Inflammatory macrophage treated with lipopolysaccharide for 1 hour (primary cell): ENCODE measurements at regions not wholly inside any gene's neighbourhood (a gene's known extent, or its start where the extent isn't known, plus 50 kb on each side); places are given as distances from the start of the nearest gene placed in this dataset.
"Not testable (repeated sequence)": the region's sequence is repeated elsewhere in the genome, so short reads cannot be mapped to it uniquely, and the experiment has no call there.

Experiments used
- DNase-seq, 2 donors: peaks; one replicate each; pipeline ENCODE4 v3.0.0-alpha.2; 2020 to 2022

DNA sequence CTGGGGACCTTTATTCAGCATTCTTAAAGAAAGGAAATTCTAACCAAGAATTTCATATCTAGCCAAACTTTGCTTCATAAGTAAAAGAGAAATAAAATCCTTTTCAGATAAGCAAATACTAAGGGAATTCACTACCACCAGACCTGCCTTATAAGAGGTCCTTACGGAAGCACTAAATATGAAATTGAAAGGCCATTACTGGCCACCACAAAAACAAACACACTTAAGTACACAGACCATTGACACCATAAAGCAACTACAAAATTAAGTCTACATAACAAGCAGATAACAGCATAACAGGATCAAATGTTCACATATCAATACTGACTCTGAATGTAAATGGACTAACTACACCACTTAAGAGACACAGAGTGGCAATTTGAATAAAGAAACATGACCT lies 361.4 kb upstream of the POU5F2 start:
- DNase-seq: no peak

GRCh38 chr5:94097384-94097783 lies 356.0 kb upstream of the POU5F2 start:
- not testable (repeated sequence) for DNase-seq

DNA sequence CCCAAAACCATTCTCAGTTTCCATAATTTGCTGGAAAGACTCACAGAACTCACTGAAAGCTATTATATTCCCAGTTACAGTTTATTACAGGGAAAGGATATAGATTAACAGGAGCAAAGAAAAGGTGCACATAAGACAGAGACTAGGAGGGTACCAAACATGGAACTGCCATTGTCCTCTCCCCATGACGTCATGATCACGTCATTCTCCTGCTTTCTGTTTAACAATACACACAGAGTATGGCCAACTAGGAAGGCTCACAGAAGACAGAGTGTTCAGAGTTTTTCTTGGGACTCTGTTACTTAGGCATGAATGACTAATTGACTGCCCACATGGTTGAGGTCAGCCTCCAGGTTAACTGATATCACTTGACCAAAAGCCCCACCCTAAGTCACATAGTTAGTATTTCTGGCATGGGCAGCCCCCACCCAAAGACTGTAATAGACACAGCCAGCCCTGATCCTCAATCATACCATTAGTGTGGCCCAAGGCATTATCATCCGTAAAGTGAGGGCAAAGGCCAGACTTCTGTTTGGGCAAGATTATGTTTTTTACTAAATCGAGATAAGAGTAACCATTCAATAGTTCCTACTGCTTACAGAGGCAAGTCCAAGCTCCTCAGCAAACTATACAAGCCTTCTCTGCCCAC lies 353.5 kb upstream of the POU5F2 start:
- no peak for DNase-seq

DNA sequence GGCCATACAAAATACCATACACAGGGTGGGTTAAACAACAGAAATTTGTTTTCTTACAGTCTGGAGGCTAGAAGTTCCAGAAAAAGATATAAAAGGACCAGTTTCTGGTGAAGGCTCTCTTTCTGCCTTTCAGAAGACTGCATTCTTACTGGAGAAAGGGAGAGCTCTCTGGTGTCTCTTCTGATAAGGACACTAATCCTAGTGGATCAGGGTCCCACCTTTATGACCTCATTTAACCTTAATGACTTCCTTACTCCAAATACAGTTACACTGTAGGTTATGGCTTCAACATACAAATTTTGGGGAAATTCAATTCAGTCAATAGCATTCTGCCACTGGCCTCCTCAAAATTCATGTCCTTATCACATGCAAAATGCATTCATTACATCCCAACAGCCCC lies 351.9 kb upstream of the POU5F2 start:
- DNase-seq: no peak

GRCh38 chr5:94086635-94087034 lies 345.2 kb upstream of the POU5F2 start:
- not testable (repeated sequence) for DNase-seq

GRCh38 chr5:94086194-94086593 lies 344.8 kb upstream of the POU5F2 start:
- peak in 1 of 2 donors; percentile 3 for DNase-seq

DNA sequence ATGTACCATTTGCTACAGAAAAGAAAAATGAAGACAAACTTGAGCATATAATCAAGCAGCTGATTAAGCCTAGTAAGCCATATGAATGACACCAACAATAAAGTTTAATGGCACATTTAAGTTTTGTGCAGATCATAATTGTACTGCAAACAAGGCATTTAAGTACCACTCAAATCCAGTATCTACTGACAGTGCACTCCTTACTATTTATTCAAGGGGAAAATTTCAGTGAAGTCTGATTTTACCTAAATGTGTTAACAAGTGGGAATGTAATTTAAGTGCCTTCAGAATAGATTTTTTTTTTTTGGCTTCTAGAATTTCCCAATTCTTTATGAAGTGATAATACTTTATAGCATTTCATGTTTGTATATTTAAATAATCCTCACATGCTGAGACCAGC lies 341.0 kb upstream of the POU5F2 start:
- DNase-seq: no peak

DNA sequence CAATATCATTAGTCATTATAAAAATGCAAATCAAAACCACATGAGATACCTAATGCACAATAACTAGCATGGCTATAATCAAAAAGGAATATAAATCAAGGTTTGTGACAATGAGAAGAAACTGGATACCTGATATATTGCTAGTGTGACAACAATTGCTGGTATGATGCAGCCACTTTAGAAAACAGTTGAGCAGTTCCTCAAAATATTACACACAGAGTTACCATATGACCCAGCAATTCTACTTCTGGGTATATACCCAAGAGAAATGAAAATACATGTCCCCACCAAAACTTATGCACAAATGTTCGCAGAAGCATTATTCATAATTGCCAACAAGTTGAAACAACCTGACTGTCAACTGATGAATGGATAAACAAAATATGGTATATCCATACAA lies 339.7 kb upstream of the POU5F2 start:
- DNase-seq: peak in 1 of 2 donors; percentile 3

- no peak for DNase-seq
Measured at GRCh38 chr5:94080390-94080789, 339.0 kb upstream of the POU5F2 start.

DNA sequence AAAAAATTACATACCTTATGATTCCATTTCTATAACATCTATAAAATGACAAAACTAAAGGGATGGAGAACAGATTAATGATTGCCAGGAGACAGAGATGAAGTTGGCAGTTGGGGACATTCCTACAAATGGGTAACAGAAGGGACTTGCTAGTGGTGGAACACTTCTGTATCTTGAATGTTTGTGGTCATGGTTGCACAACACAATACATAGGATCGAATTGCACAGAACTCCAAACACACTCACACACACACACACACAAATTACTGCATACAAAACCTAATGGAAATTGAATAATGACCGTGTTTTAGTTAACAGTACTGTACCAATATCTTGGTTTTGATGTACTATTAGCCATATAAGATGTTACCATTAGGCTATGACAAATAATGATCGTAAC lies 330.7 kb upstream of the POU5F2 start:
- DNase-seq: no peak

DNA sequence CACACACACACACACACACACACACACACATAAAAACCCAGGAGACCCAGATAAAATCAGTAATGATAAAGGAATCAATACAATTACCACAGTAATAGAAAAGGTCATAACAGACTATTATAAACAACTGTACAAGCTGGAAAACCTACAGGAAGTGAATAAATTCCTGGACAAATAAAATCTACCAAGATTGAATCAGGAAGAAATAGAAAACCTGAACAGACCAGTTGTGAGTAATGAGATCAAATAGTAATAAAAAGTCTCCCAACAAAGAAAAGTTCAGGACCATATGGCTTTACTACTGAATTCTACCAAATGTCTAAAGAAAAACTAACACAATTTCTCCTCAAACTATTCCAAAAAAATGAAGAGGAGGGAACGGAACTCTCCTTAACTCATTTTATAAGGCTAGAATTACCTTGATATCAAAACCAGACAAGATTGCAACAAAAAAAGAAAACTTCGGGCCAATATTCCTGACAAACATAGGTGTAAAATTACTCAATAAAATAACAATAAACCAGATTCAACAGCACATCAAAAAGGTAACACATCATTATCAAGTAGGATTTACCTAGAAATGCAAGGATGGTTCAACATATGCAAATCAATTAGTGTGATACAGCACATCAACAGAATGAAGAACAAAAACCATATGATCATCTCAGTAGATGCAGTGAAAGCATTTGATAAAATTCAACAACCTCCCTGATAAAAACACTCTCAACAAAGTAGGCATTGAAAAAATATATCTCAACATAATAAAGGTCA lies 325.2 kb upstream of the POU5F2 start:
- DNase-seq: no peak

GRCh38 chr5:94064025-94064424 lies 322.6 kb upstream of the POU5F2 start:
- no peak for DNase-seq

DNA sequence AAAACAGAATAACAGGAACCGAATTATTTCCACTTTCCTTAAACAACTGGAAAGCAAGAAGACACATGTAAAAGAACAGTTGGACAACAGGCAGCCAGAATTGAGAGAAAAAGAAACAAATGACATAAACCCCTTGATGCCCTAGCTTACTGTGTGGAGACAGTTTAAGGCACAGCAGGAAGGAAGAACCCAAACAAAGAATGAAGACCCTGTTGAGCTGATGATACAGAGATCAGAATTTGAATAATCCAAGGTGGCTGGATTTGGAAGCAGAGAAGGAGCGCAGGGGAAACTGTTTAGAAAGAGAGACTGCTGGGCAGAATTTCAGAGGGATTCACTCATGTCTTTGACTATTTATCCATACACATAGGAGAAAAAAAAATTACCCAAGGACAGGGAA lies 316.3 kb upstream of the POU5F2 start:
- DNase-seq: no peak

DNA sequence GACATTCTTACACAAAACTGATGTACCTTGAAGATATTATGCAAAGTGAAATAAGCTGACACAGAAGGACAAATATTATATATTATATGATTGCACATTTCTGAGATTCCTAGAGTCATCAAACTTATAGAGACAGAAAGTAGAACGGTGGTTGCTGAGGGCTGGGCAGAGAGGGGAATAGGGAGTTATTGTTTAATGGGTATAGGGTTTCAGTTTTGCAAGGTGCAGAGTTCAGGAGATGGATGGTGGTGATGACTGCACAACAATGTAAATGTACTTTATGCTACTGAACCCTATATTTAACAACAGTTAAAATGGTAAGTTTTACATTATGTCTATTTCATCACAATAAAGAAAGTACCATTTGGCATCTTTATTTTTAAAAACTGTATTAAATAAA lies 315.8 kb upstream of the POU5F2 start:
- DNase-seq: no peak

GRCh38 chr5:94049307-94049922 lies 308.0 kb upstream of the POU5F2 start:
- not testable (repeated sequence) for DNase-seq

- no peak for DNase-seq
Measured at GRCh38 chr5:94045839-94046782, 304.7 kb upstream of the POU5F2 start.

DNA sequence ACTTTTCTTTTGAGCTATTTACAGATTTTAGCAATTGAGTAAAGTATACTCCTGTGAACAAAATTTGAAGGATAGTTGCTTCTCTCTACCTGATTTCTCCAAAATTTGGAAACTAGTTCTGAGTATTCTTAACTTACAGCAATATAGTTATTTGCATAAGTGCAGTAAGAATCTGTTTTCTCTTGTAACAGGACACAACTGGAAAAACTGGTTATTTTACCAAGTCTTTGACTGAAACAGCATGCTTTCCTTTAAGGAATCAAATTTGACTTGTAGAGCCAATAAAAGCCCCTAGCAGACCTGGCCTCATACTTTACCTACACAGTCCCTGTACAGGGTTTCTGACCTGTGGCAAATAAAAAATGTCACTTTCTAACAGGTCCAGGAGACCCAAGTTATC lies 301.9 kb upstream of the POU5F2 start:
- DNase-seq: no peak

- DNase-seq: no peak
Measured at GRCh38 chr5:94040591-94041148, 299.3 kb upstream of the POU5F2 start.

- no peak for DNase-seq
Measured at GRCh38 chr5:94039101-94039500, 297.7 kb upstream of the POU5F2 start.

GRCh38 chr5:94031631-94032030 lies 290.2 kb upstream of the POU5F2 start:
- no peak for DNase-seq

GRCh38 chr5:94028001-94028400 lies 286.6 kb upstream of the POU5F2 start:
- no peak for DNase-seq

GRCh38 chr5:94027145-94027544 lies 285.7 kb upstream of the POU5F2 start:
- DNase-seq: no peak
